GM12864 (cell line): ENCODE measurements at regions not wholly inside any gene's neighbourhood (a gene's known extent, or its start where the extent isn't known, plus 50 kb on each side); places are given as distances from the start of the nearest gene placed in this dataset.
"Not testable (repeated sequence)": the region's sequence is repeated elsewhere in the genome, so short reads cannot be mapped to it uniquely, and the experiment has no call there.

Experiments
- DNase-seq: peaks from one replicate; pipeline ENCODE4 v3.0.0-alpha.2; 2011; ENCODE audit warnings: low read depth
- H3K4me3 ChIP-seq: 2 replicates; pipeline ENCODE4 v1.5.1; 2011; ENCODE audit warnings: mild to moderate bottlenecking, low read depth, low read length, control low read depth
- TF ChIP-seq, protein P1 (sequence below): IDR thresholded peaks from 2 replicates; pipeline ENCODE4 v1.5.1; 2011; ENCODE audit warnings: low read depth, mild to moderate bottlenecking, moderate library complexity, low read length, control low read depth, inconsistent platforms; ENCODE audit errors: missing control alignments

DNA sequence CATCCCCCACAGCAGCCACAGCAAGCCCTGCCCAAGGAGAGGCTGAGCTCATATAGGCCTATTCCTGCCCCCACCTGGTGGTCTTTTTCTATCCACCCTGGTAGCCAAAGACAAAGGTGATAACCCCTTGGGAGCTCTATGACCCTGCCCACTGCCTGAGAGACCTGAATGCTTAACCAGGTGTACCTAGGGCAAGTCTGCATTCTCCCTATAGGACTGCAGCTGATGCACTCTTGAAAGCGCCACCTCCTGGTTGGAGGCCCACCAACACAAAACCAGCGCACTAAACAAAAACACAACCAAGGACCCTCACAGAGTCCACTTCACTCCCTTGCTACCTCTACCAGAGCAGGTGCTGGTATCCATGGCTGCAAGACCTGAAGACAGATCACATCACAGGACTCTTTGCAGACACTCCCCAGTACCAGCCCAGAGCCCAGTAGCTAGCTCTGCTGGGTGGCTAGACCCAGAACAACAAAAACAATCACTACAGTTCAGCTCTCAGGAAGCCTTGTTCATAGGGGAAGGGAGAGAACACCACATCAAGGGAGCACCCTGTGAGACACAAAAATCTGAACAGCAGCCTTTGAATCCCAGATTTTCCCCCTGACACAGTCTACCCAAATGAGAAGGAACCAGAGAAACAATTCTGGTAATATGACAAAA, 72.8 kb upstream of the SORL1 start:
- TF ChIP-seq, protein P1, sequence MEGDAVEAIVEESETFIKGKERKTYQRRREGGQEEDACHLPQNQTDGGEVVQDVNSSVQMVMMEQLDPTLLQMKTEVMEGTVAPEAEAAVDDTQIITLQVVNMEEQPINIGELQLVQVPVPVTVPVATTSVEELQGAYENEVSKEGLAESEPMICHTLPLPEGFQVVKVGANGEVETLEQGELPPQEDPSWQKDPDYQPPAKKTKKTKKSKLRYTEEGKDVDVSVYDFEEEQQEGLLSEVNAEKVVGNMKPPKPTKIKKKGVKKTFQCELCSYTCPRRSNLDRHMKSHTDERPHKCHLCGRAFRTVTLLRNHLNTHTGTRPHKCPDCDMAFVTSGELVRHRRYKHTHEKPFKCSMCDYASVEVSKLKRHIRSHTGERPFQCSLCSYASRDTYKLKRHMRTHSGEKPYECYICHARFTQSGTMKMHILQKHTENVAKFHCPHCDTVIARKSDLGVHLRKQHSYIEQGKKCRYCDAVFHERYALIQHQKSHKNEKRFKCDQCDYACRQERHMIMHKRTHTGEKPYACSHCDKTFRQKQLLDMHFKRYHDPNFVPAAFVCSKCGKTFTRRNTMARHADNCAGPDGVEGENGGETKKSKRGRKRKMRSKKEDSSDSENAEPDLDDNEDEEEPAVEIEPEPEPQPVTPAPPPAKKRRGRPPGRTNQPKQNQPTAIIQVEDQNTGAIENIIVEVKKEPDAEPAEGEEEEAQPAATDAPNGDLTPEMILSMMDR: peak; percentile 60
- DNase-seq, H3K4me3 ChIP-seq: not testable (repeated sequence)

DNA sequence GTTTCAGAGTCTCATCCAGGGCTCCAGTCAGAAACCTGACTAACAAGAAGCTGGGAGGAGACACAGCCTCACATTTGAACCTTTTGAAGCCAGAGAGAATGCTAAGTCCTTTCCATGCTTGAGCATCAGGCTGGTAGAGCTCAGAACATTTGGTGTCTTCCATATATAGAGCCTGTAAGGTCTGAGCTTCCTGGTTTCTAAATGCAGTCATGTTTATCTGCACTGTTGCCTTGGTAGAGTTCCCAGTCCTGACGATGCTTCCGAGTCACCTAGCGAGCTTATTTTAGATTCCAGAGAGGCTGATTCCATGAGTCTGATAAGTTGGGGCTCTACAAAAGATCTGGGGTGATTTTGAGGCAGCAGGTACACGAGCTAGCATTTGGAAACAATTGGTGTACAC, 68.4 kb upstream of the SORL1 start:
- TF ChIP-seq, protein P1: no peak
- no peak overlapping the region for H3K4me3 ChIP-seq
- no peak for DNase-seq

DNA sequence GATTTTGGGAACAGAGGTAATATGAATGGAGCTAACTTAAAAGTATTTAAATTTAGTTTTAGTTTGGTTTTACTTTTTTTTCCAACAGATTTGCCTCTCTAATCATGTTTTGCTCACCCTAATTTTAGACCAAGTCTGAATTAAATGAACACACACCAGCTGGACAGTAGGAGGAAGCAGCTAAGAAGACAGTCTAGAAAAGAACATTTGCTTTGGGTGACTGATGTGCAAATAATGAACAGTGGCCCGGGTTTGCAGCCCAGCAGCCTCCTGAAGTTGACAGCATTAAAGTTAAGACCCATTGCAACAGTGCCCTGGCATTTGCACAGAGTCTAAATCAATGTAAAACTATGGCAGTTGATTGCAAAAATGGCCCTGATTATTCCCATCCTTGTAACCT, 66.4 kb upstream of the SORL1 start:
- TF ChIP-seq, protein P1: no peak
- no peak for DNase-seq
- H3K4me3 ChIP-seq: no peak overlapping the region
